ENCODE measurements at regions not wholly inside any gene's neighbourhood (a gene's known extent, or its start where the extent isn't known, plus 50 kb on each side); places are given as distances from the start of the nearest gene placed in this dataset.

- peaks cover 34% of the 10 kb centered on the region for H3K4me1 Mint-ChIP-seq (ENCODE audit: low read depth)
- H3K36me3 Mint-ChIP-seq (ENCODE audit: insufficient read depth), result peaks cover 1% of the 10 kb centered on the region
- peaks cover 6% of the 10 kb centered on the region for H3K27me3 Mint-ChIP-seq
- no peak for DNase-seq (ENCODE audit: low spot score, unreplicated experiment)
- H3K27ac Mint-ChIP-seq, result no peak overlapping the region
- no peak overlapping the region for H3K4me3 Mint-ChIP-seq (ENCODE audit: low read depth)
- no peaks in the 10 kb centered on the region for H3K9me3 Mint-ChIP-seq (ENCODE audit: low read depth)
- TF ChIP-seq CTCF (IDR thresholded peaks at IDR 0.05; ENCODE audit: unreplicated experiment), result no peak
These were observed 100.1 kb downstream of the SCP2D1 start for GRCh38 chr20:18913701-18914100.

- Mint-ChIP-seq H3K4me3 (ENCODE audit: low read depth) (no peak overlapping the region), H3K4me1 (ENCODE audit: low read depth) (peaks cover 33% of the 10 kb centered on the region), H3K27me3 (peaks cover 6% of the 10 kb centered on the region), H3K9me3 (ENCODE audit: low read depth) (no peaks in the 10 kb centered on the region), H3K36me3 (ENCODE audit: insufficient read depth) (peaks cover 1% of the 10 kb centered on the region), H3K27ac (no peak overlapping the region)
- no peak for TF ChIP-seq CTCF (IDR thresholded peaks at IDR 0.05; ENCODE audit: unreplicated experiment)
- DNase-seq (ENCODE audit: low spot score, unreplicated experiment), result no peak
These were observed 101.2 kb downstream of the SCP2D1 start for GRCh38 chr20:18914796-18915195.

- Mint-ChIP-seq H3K27ac (no peak overlapping the region), H3K4me3 (ENCODE audit: low read depth) (no peak overlapping the region), H3K4me1 (ENCODE audit: low read depth) (peaks cover 15% of the 10 kb centered on the region), H3K36me3 (ENCODE audit: insufficient read depth) (peaks cover 1% of the 10 kb centered on the region), H3K9me3 (ENCODE audit: low read depth) (peaks cover 3% of the 10 kb centered on the region), H3K27me3 (peaks cover 6% of the 10 kb centered on the region)
- no peak for DNase-seq (ENCODE audit: low spot score, unreplicated experiment)
- no peak for TF ChIP-seq CTCF (IDR thresholded peaks at IDR 0.05; ENCODE audit: unreplicated experiment)
These were observed 103.5 kb downstream of the SCP2D1 start for GRCh38 chr20:18916886-18917750.

GRCh38 chr20:18919996-18920395 lies 106.4 kb downstream of the SCP2D1 start:
- Mint-ChIP-seq H3K27me3 (no peaks in the 10 kb centered on the region), H3K27ac (no peak overlapping the region), H3K4me1 (ENCODE audit: low read depth) (peaks cover 6% of the 10 kb centered on the region), H3K36me3 (ENCODE audit: insufficient read depth) (peaks cover 1% of the 10 kb centered on the region), H3K4me3 (ENCODE audit: low read depth) (no peak overlapping the region), H3K9me3 (ENCODE audit: low read depth) (peaks cover 3% of the 10 kb centered on the region)
- TF ChIP-seq CTCF (IDR thresholded peaks at IDR 0.05; ENCODE audit: unreplicated experiment), result no peak
- DNase-seq (ENCODE audit: low spot score, unreplicated experiment), result no peak

GRCh38 chr20:18921291-18921690 lies 107.7 kb downstream of the SCP2D1 start:
- Mint-ChIP-seq H3K27ac (no peak overlapping the region), H3K9me3 (ENCODE audit: low read depth) (peaks cover 3% of the 10 kb centered on the region), H3K36me3 (ENCODE audit: insufficient read depth) (no peaks in the 10 kb centered on the region), H3K27me3 (no peaks in the 10 kb centered on the region), H3K4me3 (ENCODE audit: low read depth) (no peak overlapping the region), H3K4me1 (ENCODE audit: low read depth) (peaks cover 6% of the 10 kb centered on the region)
- no peak for DNase-seq (ENCODE audit: low spot score, unreplicated experiment)
- TF ChIP-seq CTCF (IDR thresholded peaks at IDR 0.05; ENCODE audit: unreplicated experiment), result no peak

Measured in progenitor cell of endocrine pancreas (in vitro differentiated cells).